Loucy (cell line): ENCODE measurements at regions not wholly inside any gene's neighbourhood (a gene's known extent, or its start where the extent isn't known, plus 50 kb on each side); places are given as distances from the start of the nearest gene placed in this dataset.

ENCODE experiments used
- EZH2phosphoT487 ChIP-seq: fragments of 200-600 bp; IDR thresholded peaks from 2 replicates; pipeline ENCODE4 v1.6.1; 2018; ENCODE audit warnings: antibody characterized with exemption, mild to moderate bottlenecking, moderate library complexity, borderline replicate concordance
- TF ChIP-seq, protein P1 (sequence below): fragments of 200-600 bp; sonication (generic); conservative IDR thresholded peaks from 2 replicates; pipeline ENCODE4 v1.5.1; 2014; ENCODE audit warnings: mild to moderate bottlenecking, antibody characterized with exemption, low read length

DNA sequence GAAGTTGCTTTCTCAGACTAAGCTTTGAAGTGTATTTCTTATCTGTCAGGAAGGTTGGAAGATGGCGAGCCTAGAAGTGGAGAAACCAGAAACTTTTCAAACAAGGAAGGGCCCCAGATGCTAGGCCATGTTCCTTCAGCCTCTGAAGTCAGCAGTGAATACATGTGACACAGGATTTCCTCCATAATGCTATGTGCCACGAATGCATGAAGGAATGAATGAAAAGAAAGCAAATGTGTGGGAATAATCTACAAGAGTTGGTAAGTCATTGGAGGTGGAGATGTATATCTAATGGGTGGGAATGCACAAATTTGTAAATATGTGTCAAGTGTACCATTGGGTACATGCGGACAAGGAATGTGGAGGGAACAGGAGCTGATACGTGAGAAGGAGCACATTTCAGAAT, 123.2 kb upstream of the PRSS16 start:
- TF ChIP-seq, protein P1, sequence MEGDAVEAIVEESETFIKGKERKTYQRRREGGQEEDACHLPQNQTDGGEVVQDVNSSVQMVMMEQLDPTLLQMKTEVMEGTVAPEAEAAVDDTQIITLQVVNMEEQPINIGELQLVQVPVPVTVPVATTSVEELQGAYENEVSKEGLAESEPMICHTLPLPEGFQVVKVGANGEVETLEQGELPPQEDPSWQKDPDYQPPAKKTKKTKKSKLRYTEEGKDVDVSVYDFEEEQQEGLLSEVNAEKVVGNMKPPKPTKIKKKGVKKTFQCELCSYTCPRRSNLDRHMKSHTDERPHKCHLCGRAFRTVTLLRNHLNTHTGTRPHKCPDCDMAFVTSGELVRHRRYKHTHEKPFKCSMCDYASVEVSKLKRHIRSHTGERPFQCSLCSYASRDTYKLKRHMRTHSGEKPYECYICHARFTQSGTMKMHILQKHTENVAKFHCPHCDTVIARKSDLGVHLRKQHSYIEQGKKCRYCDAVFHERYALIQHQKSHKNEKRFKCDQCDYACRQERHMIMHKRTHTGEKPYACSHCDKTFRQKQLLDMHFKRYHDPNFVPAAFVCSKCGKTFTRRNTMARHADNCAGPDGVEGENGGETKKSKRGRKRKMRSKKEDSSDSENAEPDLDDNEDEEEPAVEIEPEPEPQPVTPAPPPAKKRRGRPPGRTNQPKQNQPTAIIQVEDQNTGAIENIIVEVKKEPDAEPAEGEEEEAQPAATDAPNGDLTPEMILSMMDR: no peak
- no peak for TF ChIP-seq EZH2phosphoT487
